SK-N-SH (cell line): ENCODE measurements at regions not wholly inside any gene's neighbourhood (a gene's known extent, or its start where the extent isn't known, plus 50 kb on each side); places are given as distances from the start of the nearest gene placed in this dataset.

Experiments used
- CTCF ChIA-PET: fragments of 300-600, 350-600 bp; formaldehyde crosslinking; extraction: SDS; loops from one replicate; lab custom pipeline; 2021; lab: Yijun Ruan, JAX
- POLR2A ChIA-PET: fragments of 350-600 bp; sonication (Branson Sonifier 250); formaldehyde crosslinking; extraction: SDS; loops from one replicate; lab custom pipeline; 2020; ENCODE audit warnings: antibody characterized with exemption, inconsistent platforms; lab: Yijun Ruan, JAX
- DNase-seq: peaks from one replicate; pipeline ENCODE4 v3.0.0; 2012
- H2AFZ ChIP-seq: fragments of 200-600 bp; sonication (generic); 2 replicates; pipeline ENCODE4 v1.8.1; 2016; ENCODE audit warnings: antibody characterized with exemption, mild to moderate bottlenecking, low read depth
- H3F3A ChIP-seq: fragments of 200-600 bp; sonication (generic); replicated peaks from 2 replicates; pipeline ENCODE3; 2016; ENCODE audit warnings: antibody characterized with exemption, mild to moderate bottlenecking; ENCODE audit not compliant: insufficient read depth
- H3K27ac ChIP-seq, 2 experiments: fragments of 200-500 bp in 1 of 2; fragments of 200-600 bp in 1 of 2; sonication (Bioruptor generic) in 1 of 2; sonication (generic), shearing (Covaris generic) in 1 of 2; 2 replicates each; pipeline versions ENCODE4 v1.5.1 to v1.6.1; 2014 to 2016; ENCODE audit warnings: low read depth in 2 of 2, inconsistent platforms in 1 of 2, low read length in 1 of 2, mild to moderate bottlenecking in 1 of 2, mixed read lengths in 1 of 2
- H3K27me3 ChIP-seq: fragments of 200-600 bp; sonication (generic), shearing (Covaris generic); 2 replicates; pipeline ENCODE4 v1.6.1; 2016; ENCODE audit warnings: mixed run types; ENCODE audit not compliant: insufficient read depth
- H3K36me3 ChIP-seq, 2 experiments: fragments of 200-500 bp in 1 of 2; fragments of 200-600 bp in 1 of 2; sonication (Bioruptor generic) in 1 of 2; sonication (generic) in 1 of 2; replicated peaks in 1 of 2; 2 replicates each; pipeline versions ENCODE3 to v1.5.1; 2014 to 2016; ENCODE audit warnings: low read length in 1 of 2, mild to moderate bottlenecking in 1 of 2; ENCODE audit not compliant: insufficient read depth in 2 of 2, control insufficient read depth in 1 of 2
- H3K4me1 ChIP-seq, 2 experiments: fragments of 200-500 bp in 1 of 2; fragments of 200-600 bp in 1 of 2; sonication (Bioruptor generic) in 1 of 2; sonication (generic), shearing (Covaris generic) in 1 of 2; 2 replicates each; pipeline versions ENCODE4 v1.5.1 to v1.6.1; 2014 to 2016; ENCODE audit warnings: low read depth in 1 of 2, low read length in 1 of 2, mixed run types in 1 of 2; ENCODE audit not compliant: insufficient read depth in 2 of 2, control insufficient read depth in 1 of 2
- H3K4me2 ChIP-seq: fragments of 200-600 bp; sonication (generic), shearing (Covaris generic); 2 replicates; pipeline ENCODE4 v1.6.1; 2017; ENCODE audit warnings: mixed run types
- H3K4me3 ChIP-seq, 2 experiments: fragments of 200-500 bp in 1 of 2; fragments of 200-600 bp in 1 of 2; sonication (Bioruptor generic) in 1 of 2; sonication (generic), shearing (Covaris generic) in 1 of 2; 2 replicates each; pipeline versions ENCODE4 v1.5.1 to v1.8.1; 2014 to 2016; ENCODE audit warnings: low read depth in 2 of 2, inconsistent platforms in 1 of 2, low read length in 1 of 2, mild to moderate bottlenecking in 1 of 2, mixed read lengths in 1 of 2, moderate library complexity in 1 of 2
- H3K79me2 ChIP-seq: fragments of 200-600 bp; sonication (generic); 2 replicates; pipeline ENCODE4 v1.8.1; 2017; ENCODE audit warnings: mild to moderate bottlenecking; ENCODE audit not compliant: insufficient read depth
- H3K9ac ChIP-seq: fragments of 200-600 bp; sonication (generic); 2 replicates; pipeline ENCODE4 v1.6.1; 2017; ENCODE audit warnings: mixed run types
- H3K9me2 ChIP-seq: fragments of 200-600 bp; sonication (generic); 2 replicates; pipeline ENCODE4 v1.6.1; 2017; ENCODE audit warnings: mixed run types
- H3K9me3 ChIP-seq: fragments of 200-600 bp; sonication (generic); 2 replicates; pipeline ENCODE4 v1.6.1; 2017; ENCODE audit warnings: mixed run types, mild to moderate bottlenecking, moderate library complexity
- H4K20me1 ChIP-seq: fragments of 200-600 bp; sonication (generic); 2 replicates; pipeline ENCODE4 v1.6.1; 2017; ENCODE audit warnings: mild to moderate bottlenecking, mixed run types; ENCODE audit not compliant: insufficient read depth
- ELF1 ChIP-seq: IDR thresholded peaks from 2 replicates; pipeline ENCODE4 v1.4.0; 2012
- EP300 ChIP-seq, 2 experiments: IDR thresholded peaks; 2 replicates each; pipeline versions ENCODE4 v1.4.0 to v1.6.1; 2012; ENCODE audit warnings: borderline replicate concordance in 1 of 2, low read depth in 1 of 2, low read length in 1 of 2
- FOXJ3 ChIP-seq: sonication (generic); formaldehyde crosslinking; IDR thresholded peaks from 2 replicates; pipeline ENCODE4 v1.5.1; 2020; ENCODE audit warnings: mild to moderate bottlenecking, missing genetic modification reagents
- FOXM1 ChIP-seq: IDR thresholded peaks from 2 replicates; pipeline ENCODE4 v1.4.0; 2012; ENCODE audit warnings: low read depth, mild to moderate bottlenecking
- GABPA ChIP-seq: IDR thresholded peaks from 2 replicates; pipeline ENCODE4 v1.4.0; 2012; ENCODE audit warnings: low read depth, mild to moderate bottlenecking
- GATA2 ChIP-seq: sonication (generic); formaldehyde crosslinking; IDR thresholded peaks from 2 replicates; pipeline ENCODE4 v1.5.0; 2020; ENCODE audit warnings: mild to moderate bottlenecking, missing genetic modification reagents
- JUND ChIP-seq: IDR thresholded peaks from 2 replicates; pipeline ENCODE4 v1.4.0; 2012
- NRF1 ChIP-seq: IDR thresholded peaks from 2 replicates; pipeline ENCODE4 v1.6.1; 2012; ENCODE audit warnings: low read depth, mild to moderate bottlenecking, low read length
- POLR2AphosphoS5 ChIP-seq: IDR thresholded peaks from 2 replicates; pipeline ENCODE4 v1.6.1; 2012; ENCODE audit warnings: low read depth, low read length
- RAD21 ChIP-seq: IDR thresholded peaks from 2 replicates; pipeline ENCODE4 v1.6.1; 2012; ENCODE audit warnings: mild to moderate bottlenecking, low read length
- RCOR1 ChIP-seq: fragments of 150-350 bp; IDR thresholded peaks from 2 replicates; pipeline ENCODE4 v1.6.1; 2017; ENCODE audit warnings: antibody characterized with exemption, low read length
- RXRA ChIP-seq: IDR thresholded peaks from 2 replicates; pipeline ENCODE4 v1.4.0; 2012; ENCODE audit warnings: low read depth, mild to moderate bottlenecking, borderline replicate concordance
- SMC3 ChIP-seq: IDR thresholded peaks from 2 replicates; pipeline ENCODE4 v1.6.1; 2012; ENCODE audit warnings: low read depth, low read length, improper control_type of control experiment
- TAF1 ChIP-seq: IDR thresholded peaks from 2 replicates; pipeline ENCODE4 v1.6.1; 2012; ENCODE audit warnings: low read depth, mild to moderate bottlenecking, low read length, moderate library complexity, borderline replicate concordance
- TEAD4 ChIP-seq: IDR thresholded peaks from 2 replicates; pipeline ENCODE4 v1.4.0; 2012; ENCODE audit warnings: mild to moderate bottlenecking, borderline replicate concordance; ENCODE audit not compliant: insufficient read depth
- WGBS: methylation state at CpG from one replicate; pipeline ENCODE4 v1.1.6; 2017; ENCODE audit warnings: low lambda C conversion rate; 5-methylcytosine and 5-hydroxymethylcytosine counted together
- TF ChIP-seq, protein P1 (sequence below): IDR thresholded peaks from 2 replicates; pipeline ENCODE4 v1.4.0; 2012; ENCODE audit warnings: low read depth, borderline replicate concordance
- TF ChIP-seq, protein P2 (sequence below): IDR thresholded peaks from 2 replicates; pipeline ENCODE4 v1.6.1; 2012; ENCODE audit warnings: mild to moderate bottlenecking, low read depth, low read length, moderate library complexity
- TF ChIP-seq, protein P3 (sequence below): IDR thresholded peaks from 2 replicates; pipeline ENCODE4 v1.4.0; 2012; ENCODE audit warnings: low read depth, borderline replicate concordance
- TF ChIP-seq, protein P4 (sequence below): fragments of 150-350 bp; IDR thresholded peaks from 2 replicates; pipeline ENCODE4 v1.6.1; 2017; ENCODE audit warnings: antibody characterized with exemption, low read length, low read depth, borderline replicate concordance
- TF ChIP-seq, protein P5 (sequence below): IDR thresholded peaks from 2 replicates; pipeline ENCODE4; 2012
- TF ChIP-seq, protein P6 (sequence below): IDR thresholded peaks from 2 replicates; pipeline ENCODE4 v1.4.0; 2012; ENCODE audit warnings: low read depth

DNA sequence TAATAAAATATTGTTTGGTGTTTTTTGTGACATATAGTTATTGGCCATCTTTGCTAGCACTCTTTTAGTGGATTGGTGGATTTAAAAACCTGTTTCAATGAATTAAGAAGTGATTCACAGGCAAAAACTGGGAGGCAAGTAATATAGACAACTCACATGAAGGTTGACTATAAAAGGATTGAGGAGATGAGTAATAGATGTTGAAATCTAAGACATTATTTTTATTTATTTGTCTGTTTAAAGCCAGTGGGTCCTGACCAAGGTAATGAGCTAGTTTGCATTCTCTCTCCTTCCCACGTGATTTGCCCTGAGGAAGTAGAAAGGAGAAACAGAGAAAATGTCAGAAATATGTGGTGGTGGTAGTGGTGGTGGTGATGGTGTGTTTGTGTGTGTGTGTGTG is 351.5 kb upstream of the ZP4 start:
- Histone ChIP-seq H3K4me1 (no peaks in the 10 kb centered on the region), H3F3A (no peaks in the 10 kb centered on the region), H3K4me3 (no peak overlapping the region), H3K36me3 (no peaks in the 10 kb centered on the region), H4K20me1 (no peaks in the 10 kb centered on the region), H3K9me2 (no peaks in the 10 kb centered on the region), H3K27me3 (no peaks in the 10 kb centered on the region), H3K79me2 (no peaks in the 10 kb centered on the region), H3K4me2 (no peak overlapping the region), H2AFZ (no peak overlapping the region), H3K27ac (no peak overlapping the region), H3K9me3 (no peaks in the 10 kb centered on the region), H3K9ac (no peak overlapping the region)
- ChIA-PET POLR2A (no interaction called here), CTCF (no interaction called here)
- no peak for TF ChIP-seq SMC3
- TF ChIP-seq GABPA: no peak
- TF ChIP-seq, protein P1, sequence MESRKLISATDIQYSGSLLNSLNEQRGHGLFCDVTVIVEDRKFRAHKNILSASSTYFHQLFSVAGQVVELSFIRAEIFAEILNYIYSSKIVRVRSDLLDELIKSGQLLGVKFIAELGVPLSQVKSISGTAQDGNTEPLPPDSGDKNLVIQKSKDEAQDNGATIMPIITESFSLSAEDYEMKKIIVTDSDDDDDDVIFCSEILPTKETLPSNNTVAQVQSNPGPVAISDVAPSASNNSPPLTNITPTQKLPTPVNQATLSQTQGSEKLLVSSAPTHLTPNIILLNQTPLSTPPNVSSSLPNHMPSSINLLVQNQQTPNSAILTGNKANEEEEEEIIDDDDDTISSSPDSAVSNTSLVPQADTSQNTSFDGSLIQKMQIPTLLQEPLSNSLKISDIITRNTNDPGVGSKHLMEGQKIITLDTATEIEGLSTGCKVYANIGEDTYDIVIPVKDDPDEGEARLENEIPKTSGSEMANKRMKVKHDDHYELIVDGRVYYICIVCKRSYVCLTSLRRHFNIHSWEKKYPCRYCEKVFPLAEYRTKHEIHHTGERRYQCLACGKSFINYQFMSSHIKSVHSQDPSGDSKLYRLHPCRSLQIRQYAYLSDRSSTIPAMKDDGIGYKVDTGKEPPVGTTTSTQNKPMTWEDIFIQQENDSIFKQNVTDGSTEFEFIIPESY: no peak
- TF ChIP-seq TAF1: no peak
- TF ChIP-seq ELF1: no peak
- TF ChIP-seq, protein P2, sequence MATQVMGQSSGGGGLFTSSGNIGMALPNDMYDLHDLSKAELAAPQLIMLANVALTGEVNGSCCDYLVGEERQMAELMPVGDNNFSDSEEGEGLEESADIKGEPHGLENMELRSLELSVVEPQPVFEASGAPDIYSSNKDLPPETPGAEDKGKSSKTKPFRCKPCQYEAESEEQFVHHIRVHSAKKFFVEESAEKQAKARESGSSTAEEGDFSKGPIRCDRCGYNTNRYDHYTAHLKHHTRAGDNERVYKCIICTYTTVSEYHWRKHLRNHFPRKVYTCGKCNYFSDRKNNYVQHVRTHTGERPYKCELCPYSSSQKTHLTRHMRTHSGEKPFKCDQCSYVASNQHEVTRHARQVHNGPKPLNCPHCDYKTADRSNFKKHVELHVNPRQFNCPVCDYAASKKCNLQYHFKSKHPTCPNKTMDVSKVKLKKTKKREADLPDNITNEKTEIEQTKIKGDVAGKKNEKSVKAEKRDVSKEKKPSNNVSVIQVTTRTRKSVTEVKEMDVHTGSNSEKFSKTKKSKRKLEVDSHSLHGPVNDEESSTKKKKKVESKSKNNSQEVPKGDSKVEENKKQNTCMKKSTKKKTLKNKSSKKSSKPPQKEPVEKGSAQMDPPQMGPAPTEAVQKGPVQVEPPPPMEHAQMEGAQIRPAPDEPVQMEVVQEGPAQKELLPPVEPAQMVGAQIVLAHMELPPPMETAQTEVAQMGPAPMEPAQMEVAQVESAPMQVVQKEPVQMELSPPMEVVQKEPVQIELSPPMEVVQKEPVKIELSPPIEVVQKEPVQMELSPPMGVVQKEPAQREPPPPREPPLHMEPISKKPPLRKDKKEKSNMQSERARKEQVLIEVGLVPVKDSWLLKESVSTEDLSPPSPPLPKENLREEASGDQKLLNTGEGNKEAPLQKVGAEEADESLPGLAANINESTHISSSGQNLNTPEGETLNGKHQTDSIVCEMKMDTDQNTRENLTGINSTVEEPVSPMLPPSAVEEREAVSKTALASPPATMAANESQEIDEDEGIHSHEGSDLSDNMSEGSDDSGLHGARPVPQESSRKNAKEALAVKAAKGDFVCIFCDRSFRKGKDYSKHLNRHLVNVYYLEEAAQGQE: no peak
- no peak for TF ChIP-seq FOXM1
- no peak for TF ChIP-seq RCOR1
- TF ChIP-seq RAD21: no peak
- TF ChIP-seq, protein P3, sequence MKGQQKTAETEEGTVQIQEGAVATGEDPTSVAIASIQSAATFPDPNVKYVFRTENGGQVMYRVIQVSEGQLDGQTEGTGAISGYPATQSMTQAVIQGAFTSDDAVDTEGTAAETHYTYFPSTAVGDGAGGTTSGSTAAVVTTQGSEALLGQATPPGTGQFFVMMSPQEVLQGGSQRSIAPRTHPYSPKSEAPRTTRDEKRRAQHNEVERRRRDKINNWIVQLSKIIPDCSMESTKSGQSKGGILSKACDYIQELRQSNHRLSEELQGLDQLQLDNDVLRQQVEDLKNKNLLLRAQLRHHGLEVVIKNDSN: no peak
- WGBS: 23% methylated on average over 1 of the region's 1 CpG
- no peak for DNase-seq

DNA sequence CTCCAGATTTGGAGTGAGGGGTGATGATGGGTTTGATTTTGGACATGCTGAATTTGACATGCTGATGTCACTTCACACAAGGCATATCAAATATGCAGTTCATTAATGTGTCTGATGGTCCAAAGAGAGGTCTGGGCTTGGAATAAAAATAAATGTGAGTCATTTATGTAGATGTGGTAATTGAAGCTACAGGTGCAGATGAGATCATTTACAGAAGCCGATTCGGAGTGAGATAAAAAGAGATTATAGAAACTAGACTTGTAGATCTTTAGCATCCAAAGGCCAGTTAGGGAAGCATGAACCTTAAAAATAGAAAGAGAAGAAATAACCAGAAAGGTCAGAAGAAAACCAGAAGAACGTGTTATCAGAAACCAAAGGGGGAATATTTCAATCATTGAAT is 350.9 kb upstream of the ZP4 start:
- Histone ChIP-seq H3K9ac (no peak overlapping the region), H3K36me3 (no peaks in the 10 kb centered on the region), H2AFZ (no peak overlapping the region), H4K20me1 (no peaks in the 10 kb centered on the region), H3K79me2 (no peaks in the 10 kb centered on the region), H3K27me3 (no peaks in the 10 kb centered on the region), H3K4me1 (no peaks in the 10 kb centered on the region), H3K4me2 (no peak overlapping the region), H3K27ac (no peak overlapping the region), H3K9me3 (no peaks in the 10 kb centered on the region), H3K4me3 (no peak overlapping the region), H3F3A (no peaks in the 10 kb centered on the region), H3K9me2 (no peaks in the 10 kb centered on the region)
- ChIA-PET CTCF (no interaction called here), POLR2A (no interaction called here)
- WGBS: 58% methylated on average over 3 of the region's 3 CpGs
- no peak for DNase-seq
- TF ChIP-seq, protein P4, sequence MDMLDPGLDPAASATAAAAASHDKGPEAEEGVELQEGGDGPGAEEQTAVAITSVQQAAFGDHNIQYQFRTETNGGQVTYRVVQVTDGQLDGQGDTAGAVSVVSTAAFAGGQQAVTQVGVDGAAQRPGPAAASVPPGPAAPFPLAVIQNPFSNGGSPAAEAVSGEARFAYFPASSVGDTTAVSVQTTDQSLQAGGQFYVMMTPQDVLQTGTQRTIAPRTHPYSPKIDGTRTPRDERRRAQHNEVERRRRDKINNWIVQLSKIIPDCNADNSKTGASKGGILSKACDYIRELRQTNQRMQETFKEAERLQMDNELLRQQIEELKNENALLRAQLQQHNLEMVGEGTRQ: no peak
- TF ChIP-seq RXRA: no peak
- TF ChIP-seq NRF1: no peak
- TF ChIP-seq EP300 (IDR thresholded peaks at IDR 0.05; ENCODE audit: borderline replicate concordance in 1 of 2, low read depth in 1 of 2, low read length in 1 of 2): no peak
- no peak for TF ChIP-seq JUND
- TF ChIP-seq GABPA: no peak
- TF ChIP-seq GATA2 (CRISPR knock-in tag): no peak
- TF ChIP-seq FOXJ3 (CRISPR knock-in tag): no peak
- TF ChIP-seq ELF1: no peak
- no peak for TF ChIP-seq TAF1
- TF ChIP-seq POLR2AphosphoS5: no peak
- TF ChIP-seq, protein P5, sequence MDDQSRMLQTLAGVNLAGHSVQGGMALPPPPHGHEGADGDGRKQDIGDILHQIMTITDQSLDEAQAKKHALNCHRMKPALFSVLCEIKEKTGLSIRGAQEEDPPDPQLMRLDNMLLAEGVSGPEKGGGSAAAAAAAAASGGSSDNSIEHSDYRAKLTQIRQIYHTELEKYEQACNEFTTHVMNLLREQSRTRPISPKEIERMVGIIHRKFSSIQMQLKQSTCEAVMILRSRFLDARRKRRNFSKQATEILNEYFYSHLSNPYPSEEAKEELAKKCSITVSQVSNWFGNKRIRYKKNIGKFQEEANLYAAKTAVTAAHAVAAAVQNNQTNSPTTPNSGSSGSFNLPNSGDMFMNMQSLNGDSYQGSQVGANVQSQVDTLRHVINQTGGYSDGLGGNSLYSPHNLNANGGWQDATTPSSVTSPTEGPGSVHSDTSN: no peak
- no peak for TF ChIP-seq TEAD4
- TF ChIP-seq, protein P6, sequence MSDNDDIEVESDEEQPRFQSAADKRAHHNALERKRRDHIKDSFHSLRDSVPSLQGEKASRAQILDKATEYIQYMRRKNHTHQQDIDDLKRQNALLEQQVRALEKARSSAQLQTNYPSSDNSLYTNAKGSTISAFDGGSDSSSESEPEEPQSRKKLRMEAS: no peak
